ENCODE measurements at regions not wholly inside any gene's neighbourhood (a gene's known extent, or its start where the extent isn't known, plus 50 kb on each side); places are given as distances from the start of the nearest gene placed in this dataset.

- ChIA-PET CTCF (ENCODE audit: low intra/inter-chr PET ratio) (no interaction called here), POLR2A (interaction anchor here (1.2 kb wide), 1 partner anchor 11 kb away, joined by 4 read pairs; no protein-coding TSS in a partner anchor)
- intact Hi-C loops (cut with micrococcal nuclease) (no loop called here), in situ Hi-C loops (cut with MboI) (no loop called here)
- H3K9ac ChIP-seq (ENCODE audit: insufficient read depth in 1 of 2, low read depth in 2 of 2, low read length in 2 of 2): no peak overlapping the region
- H3K4me2 ChIP-seq (ENCODE audit: insufficient read depth, low read length): no peak overlapping the region
- no peak for TF ChIP-seq AFF4 (CRISPR knock-in tag; IDR thresholded peaks at IDR 0.05)
- TF ChIP-seq GTF3C2 (IDR thresholded peaks at IDR 0.05; ENCODE audit: borderline replicate concordance, extremely low read depth, insufficient read length): no peak
- no peak for TF ChIP-seq ZNF830 (CRISPR knock-in tag; IDR thresholded peaks at IDR 0.05)
- no peak for TF ChIP-seq CTBP1 (IDR thresholded peaks at IDR 0.05; ENCODE audit: borderline replicate concordance)
- TF ChIP-seq ZBTB8A (IDR thresholded peaks at IDR 0.05; ENCODE audit: partially characterized antibody): no peak
- TF ChIP-seq ZZZ3 (IDR thresholded peaks at IDR 0.05): no peak
- no peaks in the 10 kb centered on the region for H3K9me1 ChIP-seq (ENCODE audit: control insufficient read depth, insufficient read depth, low read length)
- H3K27ac ChIP-seq (ENCODE audit: extremely low read depth, low read depth, low read length): no peak overlapping the region
- no TSS peak for BruUV-seq (replicated peaks)
- H3K79me2 ChIP-seq (ENCODE audit: control insufficient read depth, insufficient read depth, low read length): no peaks in the 10 kb centered on the region
- H3K4me1 ChIP-seq (replicated peaks in 1 of 2; ENCODE audit: control insufficient read depth in 2 of 2, insufficient read depth in 2 of 2, low read length in 2 of 2): no peaks in the 10 kb centered on the region
- H3K27me3 ChIP-seq (ENCODE audit: control insufficient read depth in 2 of 2, insufficient read depth in 2 of 2, low read length in 2 of 2): no peaks in the 10 kb centered on the region
- H3K9me3 ChIP-seq (replicated peaks; ENCODE audit: control insufficient read depth, insufficient read depth, low read depth, low read length): no peaks in the 10 kb centered on the region
- H2AFZ ChIP-seq (ENCODE audit: low read depth, low read length): no peak overlapping the region
- no peak for ATAC-seq
- FAIRE-seq: no peak
- no peak overlapping the region for H3K4me3 ChIP-seq
- H3K36me3 ChIP-seq (ENCODE audit: control insufficient read depth, insufficient read depth, low read length): no peaks in the 10 kb centered on the region
- 52% methylated on average over 3 of the region's 3 CpGs for WGBS (ENCODE audit: insufficient coverage, low coverage, missing lambda C conversion rate)
- no peaks in the 10 kb centered on the region for H4K20me1 ChIP-seq (replicated peaks; ENCODE audit: control insufficient read depth, insufficient read depth, low read length)
- DNase-seq (ENCODE audit: extremely low read depth in 1 of 4, low spot score in 3 of 4): no peak
These were observed 379.0 kb downstream of the ZEB2 start for GRCh38 chr2:144140891-144141290.
